VCaP (cell line): ENCODE measurements at regions not wholly inside any gene's neighbourhood (a gene's known extent, or its start where the extent isn't known, plus 50 kb on each side); places are given as distances from the start of the nearest gene placed in this dataset.

ENCODE experiments used
- H3K27ac ChIP-seq: fragments of 450-650 bp; 2 replicates; pipeline ENCODE4 v1.5.1; 2017
- TF ChIP-seq, protein P1 (sequence below): fragments of 450-650 bp; conservative IDR thresholded peaks from 2 replicates; pipeline ENCODE4 v1.5.1; 2017; ENCODE audit warnings: mild to moderate bottlenecking, moderate library complexity

- TF ChIP-seq, protein P1, sequence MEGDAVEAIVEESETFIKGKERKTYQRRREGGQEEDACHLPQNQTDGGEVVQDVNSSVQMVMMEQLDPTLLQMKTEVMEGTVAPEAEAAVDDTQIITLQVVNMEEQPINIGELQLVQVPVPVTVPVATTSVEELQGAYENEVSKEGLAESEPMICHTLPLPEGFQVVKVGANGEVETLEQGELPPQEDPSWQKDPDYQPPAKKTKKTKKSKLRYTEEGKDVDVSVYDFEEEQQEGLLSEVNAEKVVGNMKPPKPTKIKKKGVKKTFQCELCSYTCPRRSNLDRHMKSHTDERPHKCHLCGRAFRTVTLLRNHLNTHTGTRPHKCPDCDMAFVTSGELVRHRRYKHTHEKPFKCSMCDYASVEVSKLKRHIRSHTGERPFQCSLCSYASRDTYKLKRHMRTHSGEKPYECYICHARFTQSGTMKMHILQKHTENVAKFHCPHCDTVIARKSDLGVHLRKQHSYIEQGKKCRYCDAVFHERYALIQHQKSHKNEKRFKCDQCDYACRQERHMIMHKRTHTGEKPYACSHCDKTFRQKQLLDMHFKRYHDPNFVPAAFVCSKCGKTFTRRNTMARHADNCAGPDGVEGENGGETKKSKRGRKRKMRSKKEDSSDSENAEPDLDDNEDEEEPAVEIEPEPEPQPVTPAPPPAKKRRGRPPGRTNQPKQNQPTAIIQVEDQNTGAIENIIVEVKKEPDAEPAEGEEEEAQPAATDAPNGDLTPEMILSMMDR = no peak
- no peak overlapping the region for H3K27ac ChIP-seq
Measured at GRCh38 chr4:85081196-85081595, 114.7 kb upstream of the WDFY3 start.

GRCh38 chr4:85084371-85085094 is 118.0 kb upstream of the WDFY3 start:
- no peak overlapping the region for H3K27ac ChIP-seq
- TF ChIP-seq, protein P1 = peak; percentile 90

DNA sequence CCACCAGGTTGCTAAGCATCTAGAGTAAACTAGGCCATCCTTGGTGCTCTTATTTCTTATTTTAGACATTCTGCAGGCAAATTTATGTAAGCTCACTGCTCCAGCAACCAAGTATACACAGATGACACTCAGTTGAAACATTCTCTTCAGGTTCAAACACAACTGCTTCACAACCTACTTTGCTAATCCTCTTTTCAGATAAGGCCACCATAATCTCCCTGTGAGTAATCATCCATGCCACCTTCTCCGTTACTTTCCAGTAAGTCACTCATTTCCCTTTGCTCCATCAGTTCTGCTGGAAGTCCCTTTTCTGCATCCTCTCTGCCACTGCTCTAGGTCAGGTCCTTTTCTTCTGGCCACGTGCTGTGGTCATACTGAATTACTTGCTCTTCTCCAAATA is 120.2 kb upstream of the WDFY3 start:
- TF ChIP-seq, protein P1 = no peak

DNA sequence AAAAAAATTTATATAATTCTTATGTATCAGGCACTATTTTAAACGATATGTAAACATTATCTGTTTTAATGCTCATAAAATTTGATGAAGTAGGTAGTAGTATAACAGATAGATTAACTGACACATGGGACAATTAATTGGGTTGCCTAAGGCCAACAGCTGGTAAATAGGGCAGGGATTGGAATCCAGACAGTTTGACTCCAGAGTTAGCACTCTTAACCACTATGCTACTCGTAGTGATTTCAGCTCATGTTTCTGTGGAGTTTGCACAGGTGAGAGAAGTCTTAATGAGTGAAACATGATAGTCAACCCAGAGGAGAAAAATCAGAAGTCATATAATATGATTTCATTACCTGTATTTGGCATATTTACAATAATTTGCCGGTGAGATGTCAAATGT is 126.0 kb upstream of the WDFY3 start:
- no peak overlapping the region for H3K27ac ChIP-seq
- TF ChIP-seq, protein P1 = no peak

More for the DNA sequence above, 120.2 kb upstream of the WDFY3 start:
- no peak overlapping the region for H3K27ac ChIP-seq

DNA sequence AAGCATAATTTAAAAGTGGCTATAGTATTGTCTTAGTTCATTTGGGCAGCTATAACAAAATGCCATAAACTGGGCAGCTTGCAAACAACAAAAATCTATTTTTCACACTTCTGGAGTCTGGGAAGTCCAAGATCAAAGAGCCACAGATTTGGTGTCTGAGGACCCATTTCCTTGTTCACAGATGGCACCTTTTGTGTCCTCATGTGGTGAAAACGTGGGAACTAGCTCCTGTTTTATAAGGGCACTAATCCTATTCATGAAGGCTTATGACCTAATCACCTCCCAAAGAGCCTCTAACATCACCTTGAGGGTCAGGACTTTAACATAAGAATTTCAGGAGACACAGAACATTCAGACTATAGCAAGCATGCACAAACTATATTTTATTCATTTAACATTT is 126.5 kb upstream of the WDFY3 start:
- TF ChIP-seq, protein P1 = no peak
- H3K27ac ChIP-seq = no peak overlapping the region

- TF ChIP-seq, protein P1 = no peak
- H3K27ac ChIP-seq = no peak overlapping the region
Measured at GRCh38 chr4:85094735-85095134, 128.2 kb upstream of the WDFY3 start.

DNA sequence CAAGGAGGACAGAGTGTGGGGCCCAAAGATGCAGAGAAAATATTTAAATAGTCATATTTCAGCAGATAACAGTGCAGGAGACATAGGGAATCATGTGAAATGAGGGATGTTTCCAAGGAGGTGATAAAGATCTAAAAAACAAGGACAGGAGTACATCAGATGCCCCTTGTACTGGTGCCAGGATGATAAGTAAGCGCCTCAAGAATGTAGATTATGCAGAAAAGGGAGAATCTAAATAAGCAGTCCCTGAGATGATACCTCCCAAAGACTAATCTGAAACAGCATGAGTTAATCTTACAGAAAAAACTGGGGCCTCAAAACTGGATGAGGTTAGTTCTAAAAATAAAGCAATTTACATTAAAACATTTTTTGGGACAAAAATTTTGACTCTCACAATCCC is 136.1 kb upstream of the WDFY3 start:
- TF ChIP-seq, protein P1 = no peak
- H3K27ac ChIP-seq = no peak overlapping the region
